Lower leg skin (tissue), 4 donors: ENCODE measurements at regions not wholly inside any gene's neighbourhood (a gene's known extent, or its start where the extent isn't known, plus 50 kb on each side); places are given as distances from the start of the nearest gene placed in this dataset.
"Not testable (repeated sequence)": the region's sequence is repeated elsewhere in the genome, so short reads cannot be mapped to it uniquely, and the experiment has no call there.

Experiments
- DNase-seq, 2 donors: peaks; one replicate each; pipeline ENCODE4 v3.0.0-alpha.2; 2019; ENCODE audit warnings: low spot score in 2 of 2
- H3K4me3 ChIP-seq: fragments of 200-600 bp; sonication (generic); 2 replicates; pipeline ENCODE4 v1.5.1; 2017; ENCODE audit warnings: mild to moderate bottlenecking, low read depth; ENCODE audit not compliant: poor library complexity, severe bottlenecking
- CTCF ChIP-seq, 3 donors: fragments of 450-650 bp; IDR thresholded peaks; one replicate each; pipeline ENCODE4 v1.5.1; 2016; ENCODE audit warnings: antibody characterized with exemption in 3 of 3, mild to moderate bottlenecking in 3 of 3, moderate library complexity in 2 of 3
- POLR2A ChIP-seq, 2 donors: fragments of 450-650 bp; IDR thresholded peaks; one replicate each; pipeline ENCODE4 v1.6.1; 2016 to 2017; ENCODE audit warnings: antibody characterized with exemption in 2 of 2, mild to moderate bottlenecking in 1 of 2, moderate library complexity in 1 of 2
- WGBS, 2 donors: methylation state at CpG; one replicate each; pipeline ENCODE4 v1.1.5; 2018; 5-methylcytosine and 5-hydroxymethylcytosine counted together
- intact Hi-C: fragments of 100-400 bp; cut with DNase I; formaldehyde crosslinking; loops from one replicate; pipeline ENCODE4 v1.15.0; 2023; ENCODE audit warnings: low total_unique reads

- 91 to 93% methylated on average over 33 to 41 of the region's 41 CpGs for WGBS, 2 donors
- TF ChIP-seq POLR2A (IDR thresholded peaks at IDR 0.05), result no peak
- no peak for TF ChIP-seq CTCF (IDR thresholded peaks at IDR 0.05)
- H3K4me3 ChIP-seq, result no peak overlapping the region
- no peak for DNase-seq
- intact Hi-C loops, result no loop called here
Observed at GRCh38 chr12:38201461-38202276, 114.9 kb upstream of the ALG10B start.

GRCh38 chr12:38204831-38205230 lies 111.7 kb upstream of the ALG10B start:
- no peak overlapping the region for H3K4me3 ChIP-seq
- no peak for TF ChIP-seq CTCF (IDR thresholded peaks at IDR 0.05)
- no peak for TF ChIP-seq POLR2A (IDR thresholded peaks at IDR 0.05)
- intact Hi-C loops, result no loop called here
- no peak for DNase-seq
- 100% methylated on average over 1 of the region's 1 CpG for WGBS, 2 donors

DNA sequence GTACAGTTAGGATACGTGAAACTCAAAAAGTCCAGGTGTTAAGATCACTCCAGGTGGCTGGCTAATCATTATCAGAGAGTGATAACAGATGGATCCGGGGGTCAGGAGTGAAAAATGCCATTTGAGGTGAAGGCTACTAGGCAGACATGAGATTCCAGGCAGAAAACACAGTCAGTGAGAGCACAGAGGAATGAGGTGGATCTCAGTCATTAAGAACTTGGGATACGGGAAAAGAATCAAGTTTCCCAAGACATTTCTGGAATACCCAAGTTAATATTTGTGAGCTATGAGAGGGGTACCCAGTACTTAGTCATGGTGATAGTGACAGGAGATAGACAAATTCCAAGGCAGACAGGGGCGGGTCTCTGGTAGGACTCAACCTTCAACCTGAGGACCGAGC lies 94.6 kb upstream of the ALG10B start:
- H3K4me3 ChIP-seq, result no peak overlapping the region
- intact Hi-C loops, result no loop called here
- WGBS, 2 donors, result 68 to 71% methylated on average over 5 of the region's 5 CpGs
- no peak for DNase-seq
- TF ChIP-seq POLR2A (IDR thresholded peaks at IDR 0.05), result no peak
- TF ChIP-seq CTCF (IDR thresholded peaks at IDR 0.05), result no peak

DNA sequence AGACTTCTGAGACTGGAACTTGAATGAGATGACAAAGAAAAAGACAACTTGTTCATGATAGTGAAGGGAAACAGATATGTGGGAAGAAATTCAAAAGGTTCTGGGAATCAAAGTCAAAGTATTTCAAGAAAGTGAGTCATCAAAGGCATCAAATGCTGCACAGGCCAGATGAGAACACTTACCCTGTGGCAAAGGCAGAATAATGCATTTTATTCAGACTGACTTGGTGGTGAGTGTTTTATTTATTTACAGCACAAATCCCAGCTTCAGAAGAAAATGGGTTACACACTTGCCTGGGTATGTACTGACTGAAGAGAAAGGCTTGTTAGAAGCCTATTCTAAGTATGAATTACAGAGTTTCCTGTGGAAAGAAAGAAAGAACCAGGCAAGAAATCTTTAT lies 78.2 kb upstream of the ALG10B start:
- DNase-seq, H3K4me3 ChIP-seq, intact Hi-C loops: not testable (repeated sequence)

GRCh38 chr12:38253778-38254177 lies 62.8 kb upstream of the ALG10B start:
- TF ChIP-seq POLR2A (IDR thresholded peaks at IDR 0.05), result no peak
- no peak for TF ChIP-seq CTCF (IDR thresholded peaks at IDR 0.05)
- DNase-seq, result no peak
- intact Hi-C loops, result no loop called here
- no peak overlapping the region for H3K4me3 ChIP-seq

- 70 to 82% methylated on average over 1 of the region's 1 CpG for WGBS, 2 donors
- intact Hi-C loops, result no loop called here
- H3K4me3 ChIP-seq, result no peak overlapping the region
- TF ChIP-seq CTCF (IDR thresholded peaks at IDR 0.05), result no peak
- TF ChIP-seq POLR2A (IDR thresholded peaks at IDR 0.05), result no peak
- no peak for DNase-seq
Observed at GRCh38 chr12:38258411-38258810, 58.2 kb upstream of the ALG10B start.
